NCI-H1694 treated with DMSO at 0.1 percent for 48 hours (cell line): ENCODE measurements at regions not wholly inside any gene's neighbourhood (a gene's known extent, or its start where the extent isn't known, plus 50 kb on each side); places are given as distances from the start of the nearest gene placed in this dataset.

Source experiments
- DNase-seq: peaks from one replicate; lab custom pipeline; 2025; lab: John Stamatoyannopoulos, UW

DNA sequence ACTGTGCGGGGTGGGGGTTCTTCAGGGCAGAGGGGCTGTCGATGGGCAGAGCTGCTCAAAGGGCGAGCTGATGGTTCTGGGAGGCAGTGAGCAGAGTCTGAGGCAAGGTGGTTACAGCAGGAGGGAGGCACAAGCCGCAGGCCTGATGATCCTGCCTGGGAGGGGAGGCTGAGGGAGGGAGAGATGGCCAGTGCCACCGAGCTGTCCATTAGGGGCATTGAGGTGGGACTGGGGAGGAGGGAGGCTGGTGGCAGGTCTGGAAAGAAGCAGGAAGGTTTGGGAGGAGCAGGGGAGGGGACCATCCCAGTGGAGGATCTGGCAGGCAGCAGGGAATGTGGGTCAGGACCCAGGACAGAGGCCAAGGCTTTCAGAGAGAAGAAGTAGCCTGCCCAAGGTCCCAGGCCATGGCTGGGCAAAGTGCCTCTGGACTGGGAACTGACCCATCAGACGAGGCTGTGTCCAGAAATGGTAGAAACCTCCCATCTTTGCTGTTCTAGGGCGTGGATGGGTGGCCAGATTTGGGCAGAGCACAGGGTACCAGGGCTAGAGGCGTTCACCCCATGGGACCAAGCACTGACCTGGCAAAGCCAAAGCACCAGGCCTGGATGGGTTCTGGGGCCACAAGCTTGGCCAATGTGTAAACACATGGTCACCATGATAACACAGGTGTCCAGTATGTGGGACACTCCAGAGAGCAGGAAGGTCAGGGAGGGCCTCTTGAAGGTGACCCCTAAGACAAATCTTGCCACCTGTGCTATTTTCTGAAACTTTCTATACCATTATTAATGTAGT is 55.5 kb downstream of the INHBB start:
- no peak for DNase-seq

DNA sequence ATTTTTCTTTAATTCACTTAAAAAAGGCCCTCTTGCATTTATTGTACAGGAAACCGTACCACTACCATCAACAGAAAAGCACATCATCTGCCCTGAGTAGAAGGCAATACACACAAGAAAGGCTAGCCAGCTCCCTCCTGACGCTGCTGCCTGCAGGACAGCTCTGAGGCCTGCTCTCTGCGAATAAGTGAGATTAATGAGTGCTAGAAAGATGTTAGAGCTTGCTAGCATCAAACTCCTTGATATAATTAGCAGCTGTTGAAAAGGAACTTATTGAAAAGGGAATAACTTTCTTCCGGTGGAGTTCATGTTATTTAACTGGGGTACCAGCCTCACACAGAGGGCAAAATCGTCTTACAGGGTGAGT is 56.1 kb downstream of the INHBB start:
- no peak for DNase-seq

DNA sequence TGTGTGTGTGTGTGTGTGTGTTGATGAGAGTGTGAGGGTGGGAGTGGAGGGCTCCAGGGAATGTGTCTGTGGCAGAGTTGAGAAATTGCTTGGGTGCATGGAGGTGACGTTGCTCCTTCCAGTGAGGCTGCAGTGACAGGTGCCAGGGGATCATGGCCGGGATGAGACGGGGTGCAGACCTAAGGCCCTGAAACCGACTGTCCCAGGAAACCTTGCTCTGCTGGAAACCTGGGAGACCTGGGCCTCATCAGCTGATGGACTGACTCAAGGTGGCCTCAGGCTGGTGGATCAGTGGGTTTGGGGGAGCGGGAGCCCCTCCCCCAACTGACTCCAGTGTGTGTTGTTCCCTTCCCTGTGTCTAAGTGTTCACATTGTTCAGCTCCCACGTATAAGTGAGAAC is 56.6 kb downstream of the INHBB start:
- DNase-seq, result no peak

DNA sequence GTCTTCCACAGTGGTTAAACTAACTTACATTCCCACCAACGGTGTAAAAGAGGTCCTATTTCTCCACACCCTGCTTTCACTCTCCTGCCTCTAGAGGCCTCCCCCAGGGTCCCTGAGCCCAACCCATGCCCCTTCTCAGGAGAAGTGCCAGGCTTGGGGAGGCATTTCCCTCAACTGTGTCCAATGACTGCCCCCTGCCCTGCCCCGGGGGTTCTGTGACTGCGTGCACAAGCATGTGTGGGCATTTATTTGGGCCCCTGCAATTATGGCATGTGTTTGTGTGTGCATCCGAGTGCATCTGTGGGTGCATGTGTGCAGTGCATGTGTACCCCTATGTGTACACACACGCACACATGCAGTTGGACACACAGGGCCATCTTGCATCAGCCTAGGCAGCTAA is 57.3 kb downstream of the INHBB start:
- DNase-seq, result no peak

DNA sequence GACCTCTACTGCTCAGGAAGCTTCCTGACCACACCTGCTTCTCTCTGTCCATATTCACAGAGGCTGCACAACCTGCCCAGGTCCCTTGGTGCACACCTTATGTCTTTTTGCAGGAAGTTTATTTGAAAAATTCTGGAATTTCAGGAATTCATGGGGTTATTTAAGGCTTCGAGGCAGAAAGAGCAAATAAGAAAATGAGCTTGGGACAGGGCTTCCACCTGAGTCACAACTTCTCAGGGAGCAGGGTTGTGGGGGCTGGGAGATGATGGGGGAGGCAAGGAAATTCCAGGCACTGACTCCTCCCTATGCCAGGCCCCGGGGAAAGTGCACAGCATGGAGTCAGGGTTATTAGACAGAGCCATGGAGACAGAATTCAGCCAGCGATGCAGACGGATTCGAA is 57.7 kb downstream of the INHBB start:
- DNase-seq, result no peak

DNA sequence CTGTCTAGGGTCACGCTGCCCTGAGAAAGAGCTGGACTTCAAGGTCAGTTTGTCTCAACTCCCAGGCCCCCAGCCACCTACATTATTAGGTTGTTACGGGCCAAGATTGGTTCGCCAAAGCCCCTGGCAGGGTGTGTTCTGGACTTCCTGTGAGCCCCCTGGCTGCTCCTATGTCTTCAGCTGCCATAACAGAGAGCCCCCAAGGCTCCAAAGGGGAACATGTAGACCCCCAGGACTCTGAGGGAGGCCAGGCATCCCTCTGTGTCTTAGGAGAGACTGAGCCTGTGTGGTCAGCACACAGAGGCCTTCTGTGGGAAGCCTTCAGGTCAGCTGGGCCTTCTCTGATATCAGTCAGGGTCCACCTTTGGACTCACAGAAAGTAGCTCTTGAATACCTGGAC is 58.3 kb downstream of the INHBB start:
- no peak for DNase-seq

DNA sequence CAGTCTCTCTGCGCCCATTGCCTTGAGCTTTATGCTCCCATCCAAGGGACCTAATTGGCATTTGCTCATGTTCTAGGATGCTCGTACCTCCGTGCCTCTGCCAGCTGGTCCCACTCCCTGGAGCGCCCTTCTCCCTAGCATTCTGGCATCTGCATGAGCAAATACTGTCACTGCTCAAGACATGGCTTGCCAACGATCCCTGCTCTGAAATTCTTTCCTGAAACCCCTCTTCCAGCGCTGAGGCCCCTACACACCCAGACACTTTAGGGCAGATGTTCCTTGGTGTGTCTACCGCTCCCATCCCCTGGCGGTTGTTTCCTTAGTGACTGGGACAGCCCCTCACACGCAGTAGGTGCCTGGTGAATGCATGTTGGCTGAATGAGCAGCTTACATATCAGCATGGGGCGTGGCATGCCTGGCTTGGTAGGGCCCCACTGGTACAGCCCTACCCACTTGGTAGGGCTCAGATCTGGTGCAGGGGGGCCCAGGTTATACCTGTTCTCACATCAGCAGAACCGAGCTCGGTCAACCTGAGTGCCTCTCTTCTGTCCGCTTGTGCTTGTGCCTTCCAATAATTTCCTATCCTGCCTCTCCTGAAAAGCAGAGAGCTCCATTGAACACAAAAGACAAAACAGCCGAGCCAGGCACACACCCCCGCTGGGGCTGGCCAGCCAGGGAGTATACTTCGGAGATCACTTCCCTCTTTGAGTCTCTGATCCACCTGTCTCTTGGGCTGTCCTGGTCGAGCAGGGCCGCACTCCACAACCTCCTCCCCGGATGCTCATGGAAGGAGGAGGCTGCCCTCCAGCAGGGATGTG is 59.2 kb downstream of the INHBB start:
- DNase-seq, result no peak

DNA sequence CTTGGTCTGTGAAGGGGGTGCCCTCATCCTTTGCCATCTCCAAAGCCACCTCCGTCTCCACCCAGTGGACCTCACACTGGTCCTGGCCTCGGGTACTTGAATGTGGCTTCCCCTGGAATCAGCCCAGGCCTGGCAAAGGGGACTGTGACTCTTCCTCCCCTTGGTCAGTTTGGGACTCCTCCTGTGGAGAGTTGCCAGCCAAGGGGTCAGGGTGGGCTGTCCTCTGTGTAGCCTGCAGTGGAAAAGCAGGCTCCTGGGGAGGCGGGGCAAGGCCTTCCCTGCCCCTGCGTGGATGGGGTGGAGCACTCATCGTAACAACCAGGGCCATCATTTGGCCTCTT is 59.8 kb downstream of the INHBB start:
- no peak for DNase-seq

DNA sequence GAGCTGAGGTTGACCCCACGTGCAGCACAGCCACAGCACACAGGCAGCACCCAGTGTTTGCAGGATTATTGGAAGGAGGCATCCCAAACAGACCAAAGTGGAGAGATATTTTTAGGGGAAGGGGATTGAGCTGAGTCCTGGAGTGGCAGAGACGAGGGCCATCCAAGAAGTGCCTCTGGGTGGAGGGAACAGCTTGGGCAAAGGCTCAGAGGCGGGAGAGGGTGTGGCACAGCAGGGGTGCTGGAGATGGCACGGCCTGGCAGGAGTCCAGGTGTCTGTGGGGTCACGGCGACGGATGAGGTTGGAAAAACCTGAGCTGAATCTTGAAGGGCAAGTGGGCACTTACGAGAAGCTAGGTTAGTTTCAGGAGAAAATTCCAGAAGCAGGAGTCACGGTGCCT is 60.6 kb downstream of the INHBB start:
- no peak for DNase-seq

DNA sequence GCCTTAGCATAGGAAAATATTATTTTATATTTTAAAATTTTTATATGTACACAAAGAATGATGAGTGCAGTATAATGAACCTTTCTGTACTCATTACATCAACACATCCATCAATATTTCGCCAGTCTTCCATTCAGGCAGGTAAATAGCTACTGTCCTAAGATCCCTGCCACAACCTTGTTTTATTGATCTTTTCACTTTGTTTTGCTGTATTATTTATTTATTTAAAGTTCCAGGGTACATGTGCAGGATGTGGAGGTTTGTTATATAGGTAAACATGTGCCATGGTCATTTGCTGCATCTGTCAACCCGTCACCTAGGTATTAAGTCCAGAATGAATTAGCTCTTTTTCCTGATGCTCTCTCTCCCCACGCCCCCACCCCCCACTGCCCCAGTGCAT is 64.6 kb downstream of the INHBB start:
- DNase-seq, result no peak

DNA sequence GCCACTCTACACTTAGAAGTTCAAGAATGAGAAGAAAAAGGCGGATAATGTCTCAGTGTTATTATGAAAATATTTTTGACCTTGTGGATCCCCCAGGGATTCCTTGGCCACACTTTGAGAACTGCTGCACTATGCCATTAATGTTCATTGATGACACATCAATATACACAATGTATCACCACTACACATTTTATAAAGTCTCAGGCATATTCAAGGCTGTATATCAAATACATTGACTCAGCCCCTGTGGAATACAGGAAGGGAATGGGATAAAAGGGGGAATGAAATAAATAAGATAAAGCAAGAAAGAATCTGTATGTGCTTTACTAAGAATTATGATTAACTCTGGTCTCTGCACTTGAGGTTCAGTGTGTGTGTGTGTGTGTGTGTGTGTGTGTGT is 69.1 kb downstream of the INHBB start:
- DNase-seq, result no peak

DNA sequence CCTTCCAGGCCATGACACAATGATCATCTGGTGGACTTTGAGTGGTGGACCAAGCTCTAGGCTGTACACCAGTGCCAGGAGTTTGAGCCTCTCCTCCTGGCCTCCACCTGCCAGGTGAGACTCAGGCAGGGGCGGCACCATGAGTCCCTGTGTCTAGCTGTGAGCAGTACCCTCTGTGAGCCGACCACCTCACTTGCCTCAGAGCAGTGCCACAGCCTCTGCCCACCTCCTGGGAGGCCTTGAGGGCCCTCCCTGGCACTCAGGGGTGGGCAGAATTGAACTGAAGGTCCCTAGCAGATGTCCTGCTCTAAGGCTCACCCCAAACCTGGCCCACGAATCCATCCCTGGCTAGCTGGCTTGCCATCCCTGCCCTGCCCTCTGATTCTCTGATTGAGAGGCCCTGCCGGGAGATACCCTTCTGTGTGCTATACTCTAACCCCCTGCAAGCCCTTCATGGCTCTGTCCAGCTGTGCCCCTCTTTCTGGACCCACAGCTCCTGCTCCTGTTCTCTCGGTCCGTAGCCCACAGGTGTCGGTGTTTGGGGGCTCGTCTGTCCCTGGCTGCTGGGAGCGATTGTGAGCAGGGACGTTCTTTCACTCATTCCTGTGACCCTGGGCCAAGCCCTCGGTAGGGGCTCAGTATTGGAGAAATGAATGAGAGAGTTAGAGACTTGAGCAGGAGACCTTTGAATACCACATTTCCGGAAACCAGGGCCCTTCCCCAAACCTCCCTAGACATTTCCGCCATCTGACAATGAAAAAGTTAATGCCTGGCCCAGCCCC is 70.0 kb downstream of the INHBB start:
- DNase-seq, result no peak

DNA sequence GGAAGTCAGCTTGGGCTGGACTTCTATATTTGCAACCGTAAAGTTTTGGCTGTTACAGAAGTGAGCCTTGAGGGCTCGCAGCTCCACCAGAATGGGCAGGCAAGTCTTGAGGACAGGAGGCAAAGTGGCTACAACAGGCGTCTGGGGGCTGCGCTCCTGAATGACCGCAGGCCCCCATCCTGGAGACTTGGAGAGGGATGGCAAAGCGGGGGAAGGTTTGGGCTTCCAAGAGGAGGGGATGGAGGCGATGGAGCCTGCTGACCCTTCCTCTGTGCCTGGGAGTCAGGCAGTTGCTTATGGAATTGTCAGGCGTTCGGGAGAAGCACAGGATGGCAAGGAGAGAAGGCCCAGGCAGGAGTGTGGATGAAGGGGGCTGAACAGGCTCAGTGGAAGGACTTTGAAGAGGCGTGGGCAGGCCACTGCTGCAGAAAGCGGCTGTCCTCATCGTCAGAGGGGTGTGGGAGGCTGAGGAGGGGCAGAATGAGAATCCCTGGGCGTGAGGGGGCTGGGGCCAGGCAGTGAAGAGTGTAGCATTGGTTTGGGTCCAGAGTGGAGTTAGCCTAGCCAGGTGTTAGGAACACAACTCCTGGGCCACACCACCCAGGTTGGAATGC is 72.3 kb downstream of the INHBB start:
- DNase-seq, result no peak

DNA sequence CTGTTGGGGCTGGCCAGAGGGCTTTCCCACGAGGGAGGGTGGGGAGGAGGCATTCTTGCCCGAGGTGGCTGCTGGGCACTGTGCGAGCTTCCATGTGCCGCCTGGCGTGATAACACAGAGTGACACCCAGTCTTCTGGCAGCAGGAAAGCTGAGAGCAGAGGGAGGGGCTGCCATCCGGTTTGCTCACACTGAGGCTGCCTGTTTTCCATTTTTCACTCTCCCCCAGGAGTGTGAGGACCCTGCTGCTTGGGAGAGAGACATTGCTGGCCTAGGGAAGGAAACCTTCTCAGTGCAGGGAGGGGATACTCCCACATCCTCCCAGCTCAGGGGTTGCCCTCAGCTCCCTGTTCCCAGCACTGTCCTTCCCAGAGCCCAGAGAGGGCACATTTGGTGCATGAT is 73.1 kb downstream of the INHBB start:
- DNase-seq, result no peak

DNA sequence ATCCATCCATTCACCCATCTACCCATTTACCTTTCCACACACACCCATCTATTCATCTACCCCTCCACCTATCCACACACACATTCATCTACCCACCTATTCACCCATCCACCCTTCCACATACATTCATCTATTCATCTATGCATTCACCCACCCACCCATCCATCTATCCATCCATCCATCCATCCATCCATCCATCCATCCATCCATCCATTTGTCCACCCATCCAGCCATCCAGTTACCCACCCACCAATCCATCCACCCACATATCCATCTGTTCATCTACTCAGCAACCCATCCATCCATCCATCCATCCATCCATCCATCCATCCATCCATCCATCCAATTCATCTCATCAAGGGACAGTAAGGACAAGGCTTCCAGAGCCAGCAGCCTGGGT is 74.0 kb downstream of the INHBB start:
- no peak for DNase-seq

DNA sequence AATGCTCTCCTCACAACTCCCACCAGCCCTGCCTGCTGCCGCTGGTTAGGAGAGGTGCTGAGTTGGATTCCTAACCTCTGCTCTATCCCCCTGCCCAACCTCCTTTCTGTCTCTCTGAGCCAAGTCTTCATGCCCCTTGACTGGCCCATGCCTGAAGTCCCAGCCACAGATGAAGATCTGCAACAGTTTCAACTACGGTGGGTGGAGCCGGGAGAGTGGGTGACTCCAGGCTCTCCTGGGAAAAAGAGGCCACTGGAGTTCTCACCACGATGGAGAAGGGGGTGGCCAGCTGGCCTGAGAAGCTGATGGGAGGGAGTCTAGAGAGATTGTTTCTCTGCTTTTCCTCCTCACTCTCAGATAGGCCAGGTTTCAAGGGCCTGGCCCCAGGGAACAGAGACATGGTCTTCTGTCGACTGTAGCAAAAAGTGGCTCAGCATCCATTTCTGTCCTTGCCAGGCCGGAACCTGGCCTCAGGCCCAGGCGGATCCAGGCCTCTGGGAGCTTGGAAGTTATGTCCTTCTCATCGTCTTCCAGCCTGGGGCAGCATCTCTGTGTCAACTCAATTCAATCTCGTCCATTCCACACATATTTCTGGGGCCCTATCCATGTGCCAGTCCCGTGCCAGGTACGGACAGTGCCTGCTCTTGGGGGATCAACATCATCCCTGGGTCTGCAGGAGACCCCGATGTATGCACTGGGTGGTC is 75.3 kb downstream of the INHBB start:
- no peak for DNase-seq

DNA sequence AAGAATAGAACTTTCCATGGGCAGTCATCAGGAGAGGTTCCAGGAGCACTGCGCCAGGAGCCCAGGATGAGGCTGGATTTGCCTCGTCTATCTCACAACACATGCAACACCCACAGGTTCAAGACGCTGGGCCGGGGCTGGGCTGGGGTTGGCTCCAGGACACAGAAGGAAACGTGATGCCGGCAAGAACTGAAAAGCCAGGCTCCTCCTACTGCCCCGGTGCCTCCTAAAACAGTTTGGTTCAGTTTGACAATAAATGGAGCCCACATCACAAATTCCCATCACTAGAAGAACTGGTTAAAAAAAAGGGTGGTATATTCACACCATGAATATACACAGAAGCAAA is 75.9 kb downstream of the INHBB start:
- no peak for DNase-seq

DNA sequence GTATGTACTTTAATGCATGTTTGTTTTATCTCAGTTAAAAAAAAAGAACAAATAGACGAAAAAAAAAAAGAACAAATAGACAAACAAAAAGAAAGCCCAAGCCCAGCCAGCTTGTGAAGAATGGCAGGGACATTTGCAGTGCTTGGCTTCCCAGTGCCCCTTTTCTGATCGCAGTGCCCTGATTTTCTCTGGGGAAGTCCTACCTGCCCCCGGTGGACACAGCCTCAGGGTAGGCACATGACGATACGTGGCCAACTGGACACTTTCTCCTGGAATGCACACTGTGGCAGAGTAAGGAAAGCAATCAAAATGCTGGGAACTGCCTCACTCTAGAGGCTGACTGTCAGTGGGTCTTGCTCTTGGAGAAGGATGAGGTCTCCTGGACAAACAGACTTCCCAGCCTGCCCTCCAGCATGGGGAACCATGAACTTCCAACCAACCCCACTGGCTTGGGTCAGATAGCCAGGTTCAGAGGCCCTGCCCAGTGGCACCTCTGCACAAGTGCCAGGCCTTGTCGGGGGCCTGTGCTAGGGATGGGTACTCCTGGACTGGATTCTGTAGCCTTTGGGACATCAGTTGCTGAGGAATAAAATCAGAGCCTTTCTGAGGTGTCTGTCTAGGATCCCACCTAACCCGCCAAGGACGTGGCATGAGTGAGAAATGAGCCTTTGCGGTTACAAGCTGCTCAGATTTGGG is 76.7 kb downstream of the INHBB start:
- no peak for DNase-seq

DNA sequence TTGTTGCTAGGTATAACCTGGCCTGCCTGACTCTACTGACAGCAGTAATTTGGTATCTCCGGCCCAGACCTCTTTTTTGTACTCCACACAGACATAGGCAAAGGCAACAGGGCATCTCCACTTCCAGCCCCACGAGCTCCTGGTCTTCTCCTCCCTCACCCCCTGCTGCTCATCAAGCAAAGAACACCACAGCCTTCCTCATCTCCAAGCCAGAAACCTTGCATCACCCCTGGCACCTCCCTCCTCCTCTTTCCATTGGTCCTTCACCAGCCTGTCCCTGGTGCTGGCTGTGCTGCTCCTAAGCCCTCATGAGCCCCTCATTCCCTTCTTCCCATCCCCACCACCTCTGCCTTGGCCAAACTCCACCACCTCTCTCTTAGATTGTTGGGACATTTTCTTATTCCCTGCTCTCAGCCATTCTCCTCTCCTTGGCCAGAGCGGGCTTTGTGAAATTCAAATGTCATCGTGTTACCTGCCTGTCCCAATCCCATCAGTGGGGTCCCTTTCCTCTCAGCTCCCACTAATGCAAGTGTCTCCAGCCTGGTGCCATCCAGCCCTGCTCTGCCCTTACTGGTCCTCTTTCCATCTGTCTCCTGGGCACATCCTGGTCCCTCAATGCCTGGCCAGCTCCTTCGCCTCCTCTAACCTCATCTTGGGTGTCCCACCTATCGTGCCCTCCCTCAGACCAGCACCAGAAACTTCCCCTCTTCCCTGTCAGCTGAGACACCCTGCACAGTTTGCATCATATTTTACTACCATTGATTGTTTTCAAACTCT is 77.4 kb downstream of the INHBB start:
- DNase-seq, result no peak

DNA sequence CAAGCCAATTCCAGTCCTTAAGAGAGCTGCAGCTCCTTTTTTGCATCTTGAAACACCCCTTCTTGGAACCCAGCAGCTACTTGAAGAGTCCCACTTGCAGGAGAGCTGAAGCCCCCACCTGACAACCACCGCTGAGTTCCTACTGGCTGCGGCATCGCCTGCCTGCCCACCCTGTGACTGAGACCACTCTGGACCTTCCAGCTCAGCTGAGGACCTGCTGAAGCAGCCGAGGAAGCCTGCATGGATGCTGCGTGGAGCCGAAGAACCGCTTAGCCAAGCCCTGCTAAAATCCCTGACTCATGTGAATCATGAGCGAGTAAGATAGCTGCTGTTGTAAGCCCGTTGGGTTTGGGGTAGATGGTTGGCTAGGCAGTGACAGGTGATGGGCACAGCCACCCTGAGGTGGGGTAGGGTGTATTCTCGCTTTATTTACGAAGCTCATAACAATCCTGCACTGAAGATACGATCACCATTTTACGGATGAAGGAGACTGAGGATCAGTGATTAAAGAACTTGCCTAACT is 78.4 kb downstream of the INHBB start:
- no peak for DNase-seq
